IMR-90 (cell line): ENCODE measurements at regions not wholly inside any gene's neighbourhood (a gene's known extent, or its start where the extent isn't known, plus 50 kb on each side); places are given as distances from the start of the nearest gene placed in this dataset.

Experiments
- ATAC-seq: fragments of 200-7000 bp; cut with Tn5 transposase; 2 replicates; pipeline ENCODE4 v1.9.1; 2020; ENCODE audit warnings: low read depth, mild to moderate bottlenecking, moderate library complexity
- BruUV-seq: library from RNA; stranded (reverse); fragments of 400-500 nt; replicated peaks from 2 replicates; lab custom pipeline; 2021; lab: Mats Ljungman, UMichigan
- CTCF ChIA-PET: fragments of 300-600 bp; formaldehyde crosslinking; extraction: SDS; loops from one replicate; lab custom pipeline; 2021; ENCODE audit warnings: antibody characterized with exemption; lab: Yijun Ruan, JAX
- POLR2A ChIA-PET: fragments of 300-600 bp; sonication (Branson Sonifier 250); formaldehyde crosslinking; loops from one replicate; lab custom pipeline; 2022; ENCODE audit warnings: antibody characterized with exemption; ENCODE audit not compliant: unreplicated experiment; lab: Charles Lee
- DNase-seq: peaks from one replicate; pipeline ENCODE4 v3.0.0; 2013
- H2AFZ ChIP-seq: replicated peaks from 2 replicates; pipeline ENCODE3; 2013; ENCODE audit warnings: low read length, mild to moderate bottlenecking; ENCODE audit not compliant: poor library complexity
- H2AK5ac ChIP-seq: 2 replicates; pipeline ENCODE4 v1.6.1; 2013; ENCODE audit warnings: low read depth, low read length, inconsistent platforms
- H2AK9ac ChIP-seq: replicated peaks from 2 replicates; pipeline ENCODE3; 2013; ENCODE audit warnings: mild to moderate bottlenecking, low read depth, low read length, moderate library complexity; ENCODE audit not compliant: poor library complexity
- H2BK120ac ChIP-seq: 2 replicates; pipeline ENCODE4 v1.6.1; 2013; ENCODE audit warnings: low read depth, low read length, inconsistent platforms
- H2BK15ac ChIP-seq: 3 replicates; pipeline ENCODE4 v1.6.1; 2013; ENCODE audit warnings: low read depth, low read length, inconsistent platforms
- H2BK20ac ChIP-seq: 2 replicates; pipeline ENCODE4 v1.6.1; 2013; ENCODE audit warnings: low read depth, mild to moderate bottlenecking, inconsistent platforms, low read length, moderate library complexity
- H2BK5ac ChIP-seq: 2 replicates; pipeline ENCODE4 v1.6.1; 2013; ENCODE audit warnings: mild to moderate bottlenecking, low read depth, low read length, inconsistent platforms; ENCODE audit not compliant: poor library complexity, severe bottlenecking
- H3K14ac ChIP-seq: replicated peaks from 2 replicates; pipeline ENCODE4 v1.6.1; 2013; ENCODE audit warnings: low read depth, low read length, inconsistent platforms
- H3K18ac ChIP-seq: 2 replicates; pipeline ENCODE4 v1.6.1; 2013; ENCODE audit warnings: low read depth, low read length, control low read depth
- H3K23ac ChIP-seq: 2 replicates; pipeline ENCODE4 v1.6.1; 2013; ENCODE audit warnings: low read depth, low read length, inconsistent platforms
- H3K27ac ChIP-seq: 2 replicates; pipeline ENCODE4 v1.5.1; 2013; ENCODE audit warnings: mild to moderate bottlenecking, control low read depth, low read length; ENCODE audit not compliant: insufficient read depth
- H3K27me3 ChIP-seq: 2 replicates; pipeline ENCODE4 v1.6.1; 2013; ENCODE audit warnings: low read length; ENCODE audit not compliant: control insufficient read depth, insufficient read depth
- H3K36me3 ChIP-seq: 2 replicates; pipeline ENCODE4 v1.6.1; 2013; ENCODE audit warnings: low read length, mixed read lengths; ENCODE audit not compliant: control insufficient read depth, insufficient read depth
- H3K4ac ChIP-seq: 2 replicates; pipeline ENCODE4 v1.6.1; 2013; ENCODE audit warnings: low read depth, low read length, inconsistent platforms
- H3K4me1 ChIP-seq: 2 replicates; pipeline ENCODE4 v1.6.1; 2013; ENCODE audit warnings: low read length, mixed read lengths; ENCODE audit not compliant: control insufficient read depth, insufficient read depth
- H3K4me2 ChIP-seq: 2 replicates; pipeline ENCODE4 v1.6.1; 2013; ENCODE audit warnings: low read depth, mild to moderate bottlenecking, control low read depth, low read length, moderate library complexity
- H3K4me3 ChIP-seq: 2 replicates; pipeline ENCODE4 v1.5.1; 2013; ENCODE audit warnings: low read depth, mild to moderate bottlenecking, control low read depth, low read length, moderate library complexity; ENCODE audit not compliant: insufficient read depth
- H3K56ac ChIP-seq: 2 replicates; pipeline ENCODE4 v1.6.1; 2013; ENCODE audit warnings: low read length, inconsistent platforms; ENCODE audit not compliant: insufficient read depth; ENCODE audit errors: extremely low read depth
- H3K79me1 ChIP-seq, 2 experiments: 2 replicates each; pipeline ENCODE4 v1.6.1; 2013; ENCODE audit warnings: low read length in 2 of 2, inconsistent platforms in 1 of 2, low read depth in 1 of 2
- H3K9ac ChIP-seq: 2 replicates; pipeline ENCODE4 v1.6.1; 2013; ENCODE audit warnings: low read depth, low read length, control low read depth
- H3K9me1 ChIP-seq: 2 replicates; pipeline ENCODE4 v1.6.1; 2013; ENCODE audit warnings: low read length, inconsistent platforms; ENCODE audit not compliant: insufficient read depth
- H3K9me3 ChIP-seq: 2 replicates; pipeline ENCODE4 v1.6.1; 2013; ENCODE audit warnings: low read length; ENCODE audit not compliant: control insufficient read depth, insufficient read depth
- H4K20me1 ChIP-seq: 2 replicates; pipeline ENCODE4 v1.6.1; 2013; ENCODE audit warnings: low read length, inconsistent platforms; ENCODE audit not compliant: insufficient read depth
- H4K5ac ChIP-seq: 2 replicates; pipeline ENCODE4 v1.6.1; 2013; ENCODE audit warnings: mild to moderate bottlenecking, low read depth, low read length, control low read depth
- H4K8ac ChIP-seq, 2 experiments: 2 replicates each; pipeline ENCODE4 v1.6.1; 2013; ENCODE audit warnings: low read depth in 2 of 2, low read length in 2 of 2, control low read depth in 1 of 2, inconsistent platforms in 1 of 2
- H4K91ac ChIP-seq: 2 replicates; pipeline ENCODE4 v1.6.1; 2013; ENCODE audit warnings: low read depth, low read length, inconsistent platforms; ENCODE audit not compliant: insufficient read depth
- BHLHE40 ChIP-seq: fragments of 150-350 bp; IDR thresholded peaks from 2 replicates; pipeline ENCODE4 v1.6.1; 2016; ENCODE audit warnings: mild to moderate bottlenecking, low read depth, low read length
- CEBPB ChIP-seq: IDR thresholded peaks from 2 replicates; pipeline ENCODE4 v1.6.1; 2012; ENCODE audit warnings: low read depth, low read length, improper control_type of control experiment
- CHD1 ChIP-seq: IDR thresholded peaks from 2 replicates; pipeline ENCODE4 v1.6.1; 2012; ENCODE audit warnings: low read depth, low read length, improper control_type of control experiment
- ELK1 ChIP-seq: fragments of 150-350 bp; IDR thresholded peaks from 2 replicates; pipeline ENCODE4 v1.6.1; 2016; ENCODE audit warnings: low read depth, mild to moderate bottlenecking, low read length, moderate library complexity, borderline replicate concordance
- FOS ChIP-seq: fragments of 150-350 bp; IDR thresholded peaks from 2 replicates; pipeline ENCODE4 v1.6.1; 2016; ENCODE audit warnings: low read depth, low read length
- MAFK ChIP-seq: IDR thresholded peaks from 2 replicates; pipeline ENCODE4 v1.6.1; 2012; ENCODE audit warnings: low read depth, low read length, improper control_type of control experiment
- MXI1 ChIP-seq: IDR thresholded peaks from 2 replicates; pipeline ENCODE4 v1.6.1; 2012; ENCODE audit warnings: low read depth, mild to moderate bottlenecking, low read length, moderate library complexity, borderline replicate concordance
- NFE2L2 ChIP-seq: fragments of 150-350 bp; IDR thresholded peaks from 2 replicates; pipeline ENCODE4 v1.6.1; 2016; ENCODE audit warnings: low read depth, mild to moderate bottlenecking, low read length
- POLR2A ChIP-seq: IDR thresholded peaks from 2 replicates; pipeline ENCODE4 v1.6.1; 2012; ENCODE audit warnings: mild to moderate bottlenecking, low read depth, low read length
- RAD21 ChIP-seq: IDR thresholded peaks from 2 replicates; pipeline ENCODE4 v1.6.1; 2012; ENCODE audit warnings: low read length, improper control_type of control experiment
- RCOR1 ChIP-seq: IDR thresholded peaks from 2 replicates; pipeline ENCODE4 v1.6.1; 2012; ENCODE audit warnings: mild to moderate bottlenecking, low read length, improper control_type of control experiment; ENCODE audit not compliant: insufficient replicate concordance
- SMC3 ChIP-seq: fragments of 150-350 bp; IDR thresholded peaks from 2 replicates; pipeline ENCODE4 v1.6.1; 2016; ENCODE audit warnings: low read depth, mild to moderate bottlenecking, antibody characterized with exemption, low read length, moderate library complexity
- WGBS, 2 experiments: methylation state at CpG; one replicate each; pipeline versions ENCODE4 v1.1.5 to v1.1.7; 2013; ENCODE audit warnings: missing lambda C conversion rate in 2 of 2; ENCODE audit not compliant: insufficient read length in 1 of 2; ENCODE audit errors: extremely low coverage in 2 of 2; 5-methylcytosine and 5-hydroxymethylcytosine counted together
- dilution Hi-C: fragments of 300-500 bp; cut with HindIII; formaldehyde crosslinking; loops from one replicate; pipeline ENCODE4 v1.14.3; 2018; ENCODE audit warnings: low sequenced_read_pairs; ENCODE audit not compliant: unreplicated experiment
- in situ Hi-C: fragments of 300-500 bp; cut with MboI; formaldehyde crosslinking; loops from 3 replicates; pipeline ENCODE4 v1.14.3; 2019; ENCODE audit warnings: low sequenced_read_pairs, inconsistent platforms, mixed read lengths
- intact Hi-C: fragments of 100-400 bp; cut with micrococcal nuclease; formaldehyde crosslinking; loops from 2 replicates; pipeline ENCODE4 v1.10.0; 2022
- TF ChIP-seq, protein P1 (sequence below): fragments of 150-350 bp; IDR thresholded peaks from 2 replicates; pipeline ENCODE4 v1.6.1; 2017; ENCODE audit warnings: mild to moderate bottlenecking, antibody characterized with exemption, low read length, low read depth

DNA sequence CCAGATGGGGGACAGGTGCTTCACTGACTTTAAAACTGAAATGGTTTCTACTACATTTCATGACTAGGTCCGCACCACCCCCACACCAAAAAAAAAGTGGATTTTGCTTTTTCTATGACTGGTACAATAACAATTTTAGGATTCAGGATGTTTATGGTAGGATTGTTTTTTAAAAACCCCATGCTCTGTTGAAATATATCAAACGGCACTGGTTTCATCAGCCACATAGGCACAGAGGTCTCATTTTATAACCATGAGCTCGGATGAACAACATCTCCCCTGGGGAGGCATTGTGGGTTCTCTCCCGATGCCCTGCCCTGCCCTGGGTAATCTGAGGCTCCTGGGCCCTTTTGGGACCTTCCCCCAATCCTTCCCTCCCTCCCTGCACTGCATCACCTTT, 202.7 kb upstream of the KBTBD8 start:
- Histone ChIP-seq H3K4me2 (peak overlapping the region; percentile 24), H3K9me1 (0 out of 2 replicates have a peak, but pooled peaks cover 16% of the 10 kb centered on the region), H3K36me3 (no peaks in the 10 kb centered on the region), H4K8ac (peak overlapping the region; percentile 90 to 98), H4K5ac (peak overlapping the region; percentile 100), H2BK15ac (peak overlapping the region; percentile 99; the same call in 2 of the 3 replicates), H3K56ac (peak overlapping the region; percentile 85), H2AK9ac (peak overlapping the region; percentile 99), H3K27me3 (no peaks in the 10 kb centered on the region), H2BK120ac (peak overlapping the region; percentile 99), H2AK5ac (peak overlapping the region; percentile 100), H3K4ac (peak overlapping the region; percentile 100), H3K14ac (peak overlapping the region; percentile 96), H2BK5ac (peak overlapping the region; percentile 99), H3K27ac (peak overlapping the region; percentile 100), H3K18ac (peak overlapping the region; percentile 100), H2BK20ac (peak overlapping the region; percentile 100), H3K9me3 (no peaks in the 10 kb centered on the region; the same call in 1 of the 2 replicates), H3K4me1 (peaks cover 25% of the 10 kb centered on the region), H3K9ac (peak overlapping the region; percentile 51; the same call in 1 of the 2 replicates), H4K20me1 (no peaks in the 10 kb centered on the region), H4K91ac (peak overlapping the region; percentile 98), H3K23ac (peak overlapping the region; percentile 93), H3K4me3 (no peak overlapping the region), H3K79me1 (no peaks in the 10 kb centered on the region), H2AFZ (peak overlapping the region; percentile 82)
- ChIA-PET CTCF (interaction anchor here (1.2 kb wide), 1 partner anchor 42 kb away, joined by 3 read pairs; no protein-coding TSS in a partner anchor), POLR2A (no interaction called here)
- DNase-seq (peak; percentile 94), ATAC-seq (peak; percentile 85)
- in situ Hi-C loops: no loop called here
- no CpG with 5 or more reads among the region's 4 CpGs for WGBS, 2 experiments
- intact Hi-C loops: no loop called here
- dilution Hi-C loops: no loop called here
- TF ChIP-seq ELK1 (no peak), POLR2A (peak; percentile 61; the same call in 1 of the 2 replicates), RAD21 (peak; percentile 22; the same call in 1 of the 2 replicates), RCOR1 (no peak), CHD1 (no peak), BHLHE40 (peak; percentile 47), FOS (peak; percentile 89), CEBPB (peak; percentile 92), NFE2L2 (0 out of 2 replicates have a peak, but pooled peaks have one; percentile 7), SMC3 (no peak), MXI1 (no peak), MAFK (no peak)
- TF ChIP-seq, protein P1, sequence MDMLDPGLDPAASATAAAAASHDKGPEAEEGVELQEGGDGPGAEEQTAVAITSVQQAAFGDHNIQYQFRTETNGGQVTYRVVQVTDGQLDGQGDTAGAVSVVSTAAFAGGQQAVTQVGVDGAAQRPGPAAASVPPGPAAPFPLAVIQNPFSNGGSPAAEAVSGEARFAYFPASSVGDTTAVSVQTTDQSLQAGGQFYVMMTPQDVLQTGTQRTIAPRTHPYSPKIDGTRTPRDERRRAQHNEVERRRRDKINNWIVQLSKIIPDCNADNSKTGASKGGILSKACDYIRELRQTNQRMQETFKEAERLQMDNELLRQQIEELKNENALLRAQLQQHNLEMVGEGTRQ: no peak
- BruUV-seq: no TSS peak
